ENCODE measurements at regions not wholly inside any gene's neighbourhood (a gene's known extent, or its start where the extent isn't known, plus 50 kb on each side); places are given as distances from the start of the nearest gene placed in this dataset.

- CTCF ChIA-PET: interaction anchor here (0.6 to 1.8 kb wide), 40 partner anchors 8 to 1849 kb away, joined by 3 to 15 read pairs (median 4); no protein-coding TSS in a partner anchor
- POLR2A ChIA-PET: no interaction called here
- H3K9me3 ChIP-seq: no peaks in the 10 kb centered on the region
- H3K36me3 ChIP-seq (replicated peaks in 1 of 2; ENCODE audit: control insufficient read depth in 1 of 2, insufficient read depth in 2 of 2, low read length in 1 of 2): no peaks in the 10 kb centered on the region
- H4K20me1 ChIP-seq (ENCODE audit: insufficient read depth): no peaks in the 10 kb centered on the region
- peaks cover 5% of the 10 kb centered on the region; the same call in 1 of the 2 replicates for H3K27me3 ChIP-seq (ENCODE audit: insufficient read depth)
- no peak overlapping the region for H3K9ac ChIP-seq
- H3F3A ChIP-seq (replicated peaks; ENCODE audit: insufficient read depth): no peaks in the 10 kb centered on the region
- H2AFZ ChIP-seq (ENCODE audit: low read depth): no peak overlapping the region
- no peak overlapping the region for H3K4me2 ChIP-seq
- H3K79me2 ChIP-seq (ENCODE audit: insufficient read depth): no peaks in the 10 kb centered on the region
- peak; percentile 61 for DNase-seq
- TF ChIP-seq TEAD4 (IDR thresholded peaks at IDR 0.05; ENCODE audit: borderline replicate concordance, insufficient read depth) (no peak), ZBTB33 (IDR thresholded peaks at IDR 0.05; ENCODE audit: borderline replicate concordance, low read depth) (no peak), USF2 (IDR thresholded peaks at IDR 0.05; ENCODE audit: borderline replicate concordance, low read depth, low read length) (no peak), MAX (IDR thresholded peaks at IDR 0.05; ENCODE audit: low read depth) (no peak), FOXM1 (IDR thresholded peaks at IDR 0.05; ENCODE audit: low read depth) (no peak), PBX3 (IDR thresholded peaks at IDR 0.05) (no peak), NRF1 (IDR thresholded peaks at IDR 0.05; ENCODE audit: low read depth, low read length) (no peak), ELF1 (IDR thresholded peaks at IDR 0.05) (no peak), NFIC (IDR thresholded peaks at IDR 0.05; ENCODE audit: borderline replicate concordance) (no peak), RAD21 (IDR thresholded peaks at IDR 0.05; ENCODE audit: low read length) (peak; percentile 64), CTCF (IDR thresholded peaks at IDR 0.05) (peak; percentile 80), RCOR1 (IDR thresholded peaks at IDR 0.05; ENCODE audit: low read length) (no peak), SMC3 (IDR thresholded peaks at IDR 0.05; ENCODE audit: low read depth, low read length) (peak; percentile 54), EP300 (IDR thresholded peaks at IDR 0.05; ENCODE audit: borderline replicate concordance in 1 of 2, low read depth in 1 of 2, low read length in 1 of 2) (no peak), JUND (IDR thresholded peaks at IDR 0.05) (no peak), YY1 (IDR thresholded peaks at IDR 0.05; ENCODE audit: low read depth) (no peak), FOXJ3 (CRISPR knock-in tag; IDR thresholded peaks at IDR 0.05) (no peak), FOSL2 (IDR thresholded peaks at IDR 0.05; ENCODE audit: borderline replicate concordance, low read depth) (no peak)
- no peak overlapping the region for H3K27ac ChIP-seq (ENCODE audit: low read depth in 2 of 2, low read length in 1 of 2)
- no peaks in the 10 kb centered on the region; a peak in 1 of 4 replicates for H3K4me1 ChIP-seq (ENCODE audit: control insufficient read depth in 1 of 2, insufficient read depth in 2 of 2, low read depth in 1 of 2, low read length in 1 of 2)
- H3K9me2 ChIP-seq: no peaks in the 10 kb centered on the region
- peak overlapping the region in 1 of 2 experiments; percentile 14; a peak in 1 of 4 replicates for H3K4me3 ChIP-seq (ENCODE audit: low read depth in 2 of 2, low read length in 1 of 2)
- WGBS (ENCODE audit: low lambda C conversion rate): 36% methylated on average over 22 of the region's 22 CpGs
Measured at GRCh38 chr22:35150183-35151107, 84.5 kb downstream of the ISX start.

All from SK-N-SH (cell line).